ENCODE measurements at regions not wholly inside any gene's neighbourhood (a gene's known extent, or its start where the extent isn't known, plus 50 kb on each side); places are given as distances from the start of the nearest gene placed in this dataset.

DNA sequence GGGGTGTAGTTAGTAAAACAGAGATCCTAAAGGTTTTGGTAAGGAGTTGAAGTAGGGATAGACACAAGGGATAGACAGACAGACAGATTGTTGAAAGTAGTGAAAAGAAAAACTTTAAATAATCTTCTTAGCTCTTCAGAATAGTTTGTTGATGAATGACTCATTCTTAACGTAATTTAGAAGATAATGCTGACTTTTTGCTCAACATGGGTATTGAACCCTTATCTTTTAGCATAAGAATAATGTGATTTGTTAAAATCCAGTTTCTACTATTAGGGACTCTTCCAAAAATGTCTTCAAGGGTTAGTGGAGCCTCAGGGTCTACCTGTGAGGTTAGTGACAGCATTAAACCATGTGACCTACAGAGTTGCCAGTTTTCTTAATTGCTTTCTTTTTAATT is 411.2 kb downstream of the ETV1 start:
- no peak for TF ChIP-seq CTCF (IDR thresholded peaks at IDR 0.05; ENCODE audit: low read depth, low read length, missing input control)
- no peak for TF ChIP-seq SP1 (IDR thresholded peaks at IDR 0.05)
- TF ChIP-seq YY1 (IDR thresholded peaks at IDR 0.05): no peak
- no peak for TF ChIP-seq ZBTB33 (IDR thresholded peaks at IDR 0.05)
- TF ChIP-seq FOXA1 (IDR thresholded peaks at IDR 0.05): no peak
- TF ChIP-seq MAX (IDR thresholded peaks at IDR 0.05): no peak
- no peak for TF ChIP-seq ATF3 (IDR thresholded peaks at IDR 0.05)
- TF ChIP-seq REST (IDR thresholded peaks at IDR 0.05): no peak
- no peak for TF ChIP-seq GABPA (IDR thresholded peaks at IDR 0.05 in 1 of 2, conservative IDR thresholded peaks at IDR 0.05 in 1 of 2)
- no peak for TF ChIP-seq TAF1 (conservative IDR thresholded peaks at IDR 0.05)
- TF ChIP-seq RAD21 (IDR thresholded peaks at IDR 0.05): no peak
- no peak for TF ChIP-seq HNF4A (conservative IDR thresholded peaks at IDR 0.05)

All from liver (tissue), 3 donors.